GM23248 (cell line): ENCODE measurements at regions not wholly inside any gene's neighbourhood (a gene's known extent, or its start where the extent isn't known, plus 50 kb on each side); places are given as distances from the start of the nearest gene placed in this dataset.

Source experiments
- EZH2 ChIP-seq: fragments of 200-600 bp; sonication (generic); IDR thresholded peaks from 2 replicates; pipeline ENCODE4 v1.6.1; 2018; ENCODE audit warnings: antibody characterized with exemption, mild to moderate bottlenecking; ENCODE audit not compliant: insufficient read depth, poor library complexity, severe bottlenecking
- EZH2phosphoT487 ChIP-seq: fragments of 200-600 bp; sonication (generic); IDR thresholded peaks from 2 replicates; pipeline ENCODE4 v1.6.1; 2018; ENCODE audit warnings: antibody characterized with exemption, moderate library complexity, mild to moderate bottlenecking, low read depth; ENCODE audit not compliant: insufficient read depth

- TF ChIP-seq EZH2 (no peak), EZH2phosphoT487 (no peak)
Observed at GRCh38 chr2:777546-777945, 100.3 kb upstream of the TMEM18 start.
